Endothelial cell of umbilical vein (primary cell): ENCODE measurements at regions not wholly inside any gene's neighbourhood (a gene's known extent, or its start where the extent isn't known, plus 50 kb on each side); places are given as distances from the start of the nearest gene placed in this dataset.

Experiments
- BruUV-seq: library from RNA; stranded (reverse); fragments of 400-500 nt; replicated peaks from 2 replicates; lab custom pipeline; 2021; lab: Mats Ljungman, UMichigan
- CTCF ChIA-PET: fragments of 300-600, 350-600 bp; sonication (Branson Sonifier 250); formaldehyde crosslinking; loops from one replicate; lab custom pipeline; 2021; ENCODE audit warnings: antibody characterized with exemption, inconsistent platforms; lab: Charles Lee
- POLR2A ChIA-PET: fragments of 300-600, 350-600 bp; sonication (Branson Sonifier 250); formaldehyde crosslinking; loops from one replicate; lab custom pipeline; 2021; ENCODE audit warnings: antibody characterized with exemption, inconsistent platforms; lab: Charles Lee
- DNase-seq: peaks from one replicate; pipeline ENCODE4 v3.0.0-alpha.2; 2011; ENCODE audit warnings: low read depth, low spot score
- FAIRE-seq: peaks from 2 replicates; lab custom pipeline; 2011; peaks lifted over from hg19 to GRCh38; lab: Jason Lieb, UNC
- H2AFZ ChIP-seq: 2 replicates; pipeline ENCODE4 v1.6.0; 2012; ENCODE audit warnings: low read depth, low read length, control low read depth, inconsistent platforms
- H3K27ac ChIP-seq: 2 replicates; pipeline ENCODE4 v1.5.1; 2011; ENCODE audit warnings: low read depth, mild to moderate bottlenecking, control low read depth, low read length, moderate library complexity; ENCODE audit not compliant: insufficient read depth
- H3K27me3 ChIP-seq, 2 experiments: 2 replicates each; pipeline versions ENCODE4 v1.6.0 to v1.6.1; 2011; ENCODE audit warnings: low read length in 2 of 2, mixed read lengths in 1 of 2; ENCODE audit not compliant: control insufficient read depth in 2 of 2, insufficient read depth in 2 of 2
- H3K36me3 ChIP-seq, 2 experiments: 2 replicates in 1 of 2; 3 replicates in 1 of 2; pipeline ENCODE4 v1.5.1; 2011; ENCODE audit warnings: low read length in 2 of 2, mild to moderate bottlenecking in 1 of 2, moderate library complexity in 1 of 2; ENCODE audit not compliant: control insufficient read depth in 2 of 2, insufficient read depth in 2 of 2; ENCODE audit errors: extremely low read depth in 1 of 2
- H3K4me1 ChIP-seq: 3 replicates; pipeline ENCODE4 v1.5.1; 2011; ENCODE audit warnings: mild to moderate bottlenecking, low read length; ENCODE audit not compliant: control insufficient read depth, insufficient read depth; ENCODE audit errors: extremely low read depth
- H3K4me2 ChIP-seq: 2 replicates; pipeline ENCODE4 v1.6.1; 2011; ENCODE audit warnings: low read length, control low read depth, mixed read lengths; ENCODE audit not compliant: insufficient read depth
- H3K4me3 ChIP-seq, 3 experiments: fragments of 200-600 bp in 1 of 3; sonication (generic), shearing (Covaris generic) in 1 of 3; replicated peaks in 1 of 3; 2 replicates each; pipeline ENCODE4 v1.5.1; 2011 to 2016; ENCODE audit warnings: control low read depth in 3 of 3, low read length in 3 of 3, mild to moderate bottlenecking in 2 of 3, inconsistent platforms in 1 of 3, low read depth in 1 of 3, moderate library complexity in 1 of 3; ENCODE audit not compliant: insufficient read depth in 1 of 3
- H3K79me2 ChIP-seq: 2 replicates; pipeline ENCODE4 v1.6.0; 2012; ENCODE audit warnings: low read length, inconsistent platforms; ENCODE audit not compliant: control insufficient read depth, insufficient read depth
- H3K9ac ChIP-seq: replicated peaks from 2 replicates; pipeline ENCODE3; 2011; ENCODE audit warnings: low read length, control low read depth; ENCODE audit not compliant: insufficient read depth; ENCODE audit errors: extremely low read depth
- H3K9me1 ChIP-seq: replicated peaks from 3 replicates; pipeline ENCODE4 v1.6.0; 2011; ENCODE audit warnings: mild to moderate bottlenecking, low read length; ENCODE audit not compliant: control insufficient read depth, insufficient read depth; ENCODE audit errors: extremely low read depth
- H3K9me3 ChIP-seq: replicated peaks from 2 replicates; pipeline ENCODE4 v1.5.1; 2012; ENCODE audit warnings: low read length, inconsistent platforms; ENCODE audit not compliant: control insufficient read depth, insufficient read depth
- H4K20me1 ChIP-seq: replicated peaks from 2 replicates; pipeline ENCODE3; 2011; ENCODE audit warnings: mild to moderate bottlenecking, low read length; ENCODE audit not compliant: control insufficient read depth, insufficient read depth; ENCODE audit errors: extremely low read depth
- CTCF ChIP-seq, 2 donors: IDR thresholded peaks; 1 replicate in 1 of 2; 2 replicates in 1 of 2; pipeline ENCODE4 v1.5.1; 2011; ENCODE audit warnings: low read length in 2 of 2, mild to moderate bottlenecking in 2 of 2, moderate library complexity in 2 of 2, control low read depth in 1 of 2, inconsistent platforms in 1 of 2, low read depth in 1 of 2; ENCODE audit not compliant: insufficient read depth in 1 of 2; ENCODE audit errors: extremely low read depth in 1 of 2
- EZH2 ChIP-seq: IDR thresholded peaks from 2 replicates; pipeline ENCODE4 v1.6.1; 2012; ENCODE audit warnings: borderline replicate concordance, low read depth, mild to moderate bottlenecking, moderate library complexity, low read length, inconsistent platforms; ENCODE audit not compliant: severe bottlenecking
- FOS ChIP-seq: IDR thresholded peaks from 2 replicates; pipeline ENCODE4 v1.6.1; 2011; ENCODE audit warnings: mild to moderate bottlenecking, low read length, moderate library complexity, borderline replicate concordance; ENCODE audit not compliant: insufficient read depth
- GATA2 ChIP-seq: IDR thresholded peaks from 2 replicates; pipeline ENCODE4 v1.7.0; 2011; ENCODE audit warnings: low read depth, mild to moderate bottlenecking, moderate library complexity, mixed read lengths, low read length; ENCODE audit not compliant: insufficient read length, insufficient read depth
- JUN ChIP-seq: IDR thresholded peaks from 2 replicates; pipeline ENCODE4 v1.6.1; 2011; ENCODE audit warnings: borderline replicate concordance, low read depth; ENCODE audit not compliant: insufficient read length, insufficient read depth
- MAX ChIP-seq: IDR thresholded peaks from 2 replicates; pipeline ENCODE4 v1.6.1; 2011; ENCODE audit not compliant: insufficient read depth, insufficient read length
- MYC ChIP-seq: IDR thresholded peaks from one replicate; pipeline ENCODE4 v1.6.1; 2011; ENCODE audit warnings: mild to moderate bottlenecking, low read depth, low read length
- POLR2A ChIP-seq: IDR thresholded peaks from 2 replicates; pipeline ENCODE4 v1.6.1; 2012; ENCODE audit warnings: low read depth, mild to moderate bottlenecking, control low read depth, low read length
- POLR2AphosphoS5 ChIP-seq: IDR thresholded peaks from 2 replicates; pipeline ENCODE4 v1.6.1; 2012; ENCODE audit warnings: low read depth, mild to moderate bottlenecking, control low read depth, low read length, moderate library complexity; ENCODE audit not compliant: insufficient read depth
- dilution Hi-C: fragments of 300-500 bp; cut with MboI; formaldehyde crosslinking; loops from one replicate; pipeline ENCODE4 v1.15.0; 2019; ENCODE audit warnings: low sequenced_read_pairs; ENCODE audit not compliant: extremely low pct_ligation_motif_present
- intact Hi-C: fragments of 100-400 bp; cut with micrococcal nuclease; formaldehyde crosslinking; loops from one replicate; pipeline ENCODE4 v1.10.0; 2022

GRCh38 chr7:98040626-98041360, 50.8 kb upstream of the OCM2 start:
- no peaks in the 10 kb centered on the region for H4K20me1 ChIP-seq
- TF ChIP-seq MYC (no peak), POLR2A (no peak), JUN (no peak), CTCF (IDR thresholded peaks at IDR 0.05; ENCODE audit: extremely low read depth in 1 of 2, insufficient read depth in 1 of 2, low read depth in 1 of 2, low read length in 2 of 2) (no peak), FOS (no peak), POLR2AphosphoS5 (no peak), MAX (no peak), EZH2 (no peak), GATA2 (no peak)
- DNase-seq: no peak
- intact Hi-C loops (no loop called here), dilution Hi-C loops (no loop called here)
- no peaks in the 10 kb centered on the region for H3K36me3 ChIP-seq
- H3K27me3 ChIP-seq: no peaks in the 10 kb centered on the region
- CTCF ChIA-PET: interaction anchor here (0.9 to 2.7 kb wide), 2 partner anchors 20 to 128 kb away, joined by 4 to 9 read pairs; no protein-coding TSS in a partner anchor
- H3K9me1 ChIP-seq: no peaks in the 10 kb centered on the region
- no peak overlapping the region for H3K9ac ChIP-seq
- FAIRE-seq: no peak
- no TSS peak for BruUV-seq
- H3K4me3 ChIP-seq: no peak overlapping the region
- no peaks in the 10 kb centered on the region for H3K79me2 ChIP-seq
- H3K4me1 ChIP-seq: no peaks in the 10 kb centered on the region
- H3K27ac ChIP-seq: no peak overlapping the region
- H3K4me2 ChIP-seq: no peak overlapping the region
- POLR2A ChIA-PET: no interaction called here
- no peaks in the 10 kb centered on the region for H3K9me3 ChIP-seq
- H2AFZ ChIP-seq: no peak overlapping the region
